Neural cell (in vitro differentiated cells): ENCODE measurements at regions not wholly inside any gene's neighbourhood (a gene's known extent, or its start where the extent isn't known, plus 50 kb on each side); places are given as distances from the start of the nearest gene placed in this dataset.

ENCODE experiments used
- EP300 ChIP-seq: fragments of 450-650 bp; conservative IDR thresholded peaks from 2 replicates; pipeline ENCODE4 v1.6.1; 2014; ENCODE audit warnings: antibody characterized with exemption, mild to moderate bottlenecking, moderate library complexity; ENCODE audit not compliant: poor library complexity, severe bottlenecking
- EZH2 ChIP-seq: fragments of 200-600, 300-800 bp; shearing (Covaris generic), sonication (generic); IDR thresholded peaks from 2 replicates; pipeline ENCODE4 v1.6.1; 2014; ENCODE audit warnings: antibody characterized with exemption, low read length, borderline replicate concordance, mild to moderate bottlenecking; ENCODE audit not compliant: insufficient read depth, poor library complexity, severe bottlenecking
- TF ChIP-seq, protein P1 (sequence below): fragments of 450-650 bp; IDR thresholded peaks from 2 replicates; pipeline ENCODE4 v1.5.1; 2014; ENCODE audit warnings: antibody characterized with exemption, mild to moderate bottlenecking, moderate library complexity; ENCODE audit not compliant: poor library complexity, severe bottlenecking

DNA sequence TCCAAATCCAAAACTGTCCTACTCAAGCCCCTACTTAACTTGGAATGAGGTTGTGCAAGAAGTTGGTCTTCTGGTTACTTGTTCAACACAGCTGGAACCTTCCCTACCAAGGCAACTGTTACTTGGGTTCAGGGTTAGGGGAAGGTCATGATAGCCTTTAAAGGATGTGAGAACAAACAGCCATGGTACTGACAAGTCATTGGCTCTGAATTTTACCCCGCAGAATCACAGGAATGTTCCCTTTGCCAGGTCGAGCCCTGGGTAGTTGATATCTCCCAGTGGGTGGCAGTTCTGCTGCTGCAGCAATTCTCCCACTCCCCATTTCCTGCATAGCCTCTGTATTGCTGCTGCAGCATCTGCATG is 396.1 kb upstream of the MPDZ start:
- TF ChIP-seq EZH2 (no peak), EP300 (no peak)
- TF ChIP-seq, protein P1, sequence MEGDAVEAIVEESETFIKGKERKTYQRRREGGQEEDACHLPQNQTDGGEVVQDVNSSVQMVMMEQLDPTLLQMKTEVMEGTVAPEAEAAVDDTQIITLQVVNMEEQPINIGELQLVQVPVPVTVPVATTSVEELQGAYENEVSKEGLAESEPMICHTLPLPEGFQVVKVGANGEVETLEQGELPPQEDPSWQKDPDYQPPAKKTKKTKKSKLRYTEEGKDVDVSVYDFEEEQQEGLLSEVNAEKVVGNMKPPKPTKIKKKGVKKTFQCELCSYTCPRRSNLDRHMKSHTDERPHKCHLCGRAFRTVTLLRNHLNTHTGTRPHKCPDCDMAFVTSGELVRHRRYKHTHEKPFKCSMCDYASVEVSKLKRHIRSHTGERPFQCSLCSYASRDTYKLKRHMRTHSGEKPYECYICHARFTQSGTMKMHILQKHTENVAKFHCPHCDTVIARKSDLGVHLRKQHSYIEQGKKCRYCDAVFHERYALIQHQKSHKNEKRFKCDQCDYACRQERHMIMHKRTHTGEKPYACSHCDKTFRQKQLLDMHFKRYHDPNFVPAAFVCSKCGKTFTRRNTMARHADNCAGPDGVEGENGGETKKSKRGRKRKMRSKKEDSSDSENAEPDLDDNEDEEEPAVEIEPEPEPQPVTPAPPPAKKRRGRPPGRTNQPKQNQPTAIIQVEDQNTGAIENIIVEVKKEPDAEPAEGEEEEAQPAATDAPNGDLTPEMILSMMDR, result no peak
